Neural progenitor cell (in vitro differentiated cells): ENCODE measurements at regions not wholly inside any gene's neighbourhood (a gene's known extent, or its start where the extent isn't known, plus 50 kb on each side); places are given as distances from the start of the nearest gene placed in this dataset.
A peak's percentile ranks its signal among the peaks of the same experiment; 100 is the strongest.

Source experiments
- DNase-seq: peaks from one replicate; pipeline ENCODE4 v3.0.0-alpha.2; 2016; ENCODE audit warnings: low spot score
- H2AFZ ChIP-seq: fragments of 200-600 bp; sonication (generic); replicated peaks from 2 replicates; pipeline ENCODE4 v1.6.1; 2016; ENCODE audit warnings: antibody characterized with exemption
- H3F3A ChIP-seq: fragments of 200-600 bp; sonication (generic); 2 replicates; pipeline ENCODE4 v1.6.1; 2016; ENCODE audit warnings: antibody characterized with exemption, low read depth
- H3K27ac ChIP-seq: fragments of 200-600 bp; sonication (generic); 2 replicates; pipeline ENCODE4 v1.5.1; 2016; ENCODE audit warnings: mild to moderate bottlenecking
- H3K27me3 ChIP-seq: fragments of 200-600 bp; sonication (generic); 2 replicates; pipeline ENCODE4 v1.6.1; 2016; ENCODE audit warnings: mild to moderate bottlenecking, moderate library complexity
- H3K36me3 ChIP-seq: fragments of 200-600 bp; sonication (generic); 2 replicates; pipeline ENCODE4 v1.5.1; 2016
- H3K4me1 ChIP-seq: fragments of 200-600 bp; sonication (generic); 2 replicates; pipeline ENCODE4 v1.6.1; 2016; ENCODE audit warnings: mixed run types
- H3K4me2 ChIP-seq: fragments of 200-600 bp; sonication (generic); 2 replicates; pipeline ENCODE4 v1.6.1; 2016
- H3K4me3 ChIP-seq: fragments of 200-600 bp; sonication (generic); 2 replicates; pipeline ENCODE4 v1.5.1; 2016
- H3K79me2 ChIP-seq: fragments of 200-600 bp; sonication (generic); 2 replicates; pipeline ENCODE4 v1.6.1; 2016; ENCODE audit warnings: low read depth
- H3K9ac ChIP-seq: fragments of 200-600 bp; sonication (generic); 2 replicates; pipeline ENCODE4 v1.6.1; 2016
- H3K9me3 ChIP-seq: fragments of 200-600 bp; sonication (generic); 2 replicates; pipeline ENCODE4 v1.5.1; 2016; ENCODE audit warnings: low read depth
- H4K20me1 ChIP-seq: fragments of 200-600 bp; sonication (generic); 2 replicates; pipeline ENCODE4 v1.6.1; 2016; ENCODE audit warnings: low read depth
- H3K27ac Mint-ChIP-seq: 3 replicates; pipeline ENCODE4 v1.8.0; 2021; ENCODE audit warnings: mixed read lengths
- H3K27me3 Mint-ChIP-seq: 2 replicates; pipeline ENCODE4 v1.8.0; 2022; ENCODE audit warnings: low read depth, mild to moderate bottlenecking, inconsistent platforms, moderate library complexity, mixed read lengths; ENCODE audit not compliant: insufficient read depth
- H3K36me3 Mint-ChIP-seq: 3 replicates; pipeline ENCODE4 v1.8.0; 2021; ENCODE audit warnings: mixed read lengths
- H3K4me1 Mint-ChIP-seq: 3 replicates; pipeline ENCODE4 v1.8.0; 2021; ENCODE audit warnings: mixed read lengths
- H3K4me3 Mint-ChIP-seq: 3 replicates; pipeline ENCODE4 v1.8.0; 2021; ENCODE audit warnings: mild to moderate bottlenecking, moderate library complexity, mixed read lengths
- H3K9me3 Mint-ChIP-seq: 3 replicates; pipeline ENCODE4 v1.8.0; 2020; ENCODE audit warnings: mixed read lengths
- EZH2 ChIP-seq: fragments of 200-600 bp; sonication (generic); IDR thresholded peaks from 2 replicates; pipeline ENCODE4 v1.6.1; 2017; ENCODE audit warnings: antibody characterized with exemption, mild to moderate bottlenecking, moderate library complexity
- EZH2phosphoT487 ChIP-seq: fragments of 200-600 bp; sonication (generic); IDR thresholded peaks from 2 replicates; pipeline ENCODE4 v1.6.1; 2017; ENCODE audit warnings: antibody characterized with exemption
- TF ChIP-seq, protein P1 (sequence below): fragments of 200-600 bp; sonication (generic); IDR thresholded peaks from 2 replicates; pipeline ENCODE4 v1.5.1; 2017; ENCODE audit warnings: antibody characterized with exemption, mild to moderate bottlenecking

DNA sequence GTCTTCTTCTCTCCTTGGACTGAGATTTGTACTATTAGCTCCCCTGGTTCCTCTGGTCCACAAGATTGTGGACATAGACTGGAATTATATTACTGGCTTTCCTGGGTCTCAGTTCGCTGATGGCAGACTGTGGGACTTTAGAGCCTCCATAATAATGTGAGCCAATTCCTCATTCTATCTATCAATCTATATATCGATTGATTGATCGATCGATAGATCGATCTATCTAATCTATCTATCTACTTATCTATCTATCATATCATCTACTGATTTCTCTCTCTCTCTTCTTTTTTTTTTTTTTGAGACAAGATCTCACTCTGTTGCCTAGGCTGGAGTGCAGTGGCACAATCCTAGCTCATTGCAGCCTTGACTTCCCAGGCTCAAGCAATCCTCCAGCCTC, 51.5 kb upstream of the DDR1 start:
- Histone ChIP-seq H3K9ac (no peak overlapping the region), H3K4me3 (no peak overlapping the region), H3K4me1 (peaks cover 15% of the 10 kb centered on the region), H2AFZ (no peak overlapping the region), H3K79me2 (no peaks in the 10 kb centered on the region), H3K9me3 (no peaks in the 10 kb centered on the region), H3F3A (no peaks in the 10 kb centered on the region), H3K36me3 (no peaks in the 10 kb centered on the region), H3K27ac (no peak overlapping the region), H4K20me1 (no peaks in the 10 kb centered on the region), H3K27me3 (no peaks in the 10 kb centered on the region), H3K4me2 (no peak overlapping the region)
- DNase-seq, result no peak
- no peak overlapping the region for H3K27ac Mint-ChIP-seq
- H3K4me1 Mint-ChIP-seq, result peaks cover 24% of the 10 kb centered on the region
- H3K4me3 Mint-ChIP-seq, result no peak overlapping the region
- H3K36me3 Mint-ChIP-seq, result no peaks in the 10 kb centered on the region
- H3K9me3 Mint-ChIP-seq, result no peaks in the 10 kb centered on the region
- peaks cover 12% of the 10 kb centered on the region for H3K27me3 Mint-ChIP-seq
- TF ChIP-seq, protein P1, sequence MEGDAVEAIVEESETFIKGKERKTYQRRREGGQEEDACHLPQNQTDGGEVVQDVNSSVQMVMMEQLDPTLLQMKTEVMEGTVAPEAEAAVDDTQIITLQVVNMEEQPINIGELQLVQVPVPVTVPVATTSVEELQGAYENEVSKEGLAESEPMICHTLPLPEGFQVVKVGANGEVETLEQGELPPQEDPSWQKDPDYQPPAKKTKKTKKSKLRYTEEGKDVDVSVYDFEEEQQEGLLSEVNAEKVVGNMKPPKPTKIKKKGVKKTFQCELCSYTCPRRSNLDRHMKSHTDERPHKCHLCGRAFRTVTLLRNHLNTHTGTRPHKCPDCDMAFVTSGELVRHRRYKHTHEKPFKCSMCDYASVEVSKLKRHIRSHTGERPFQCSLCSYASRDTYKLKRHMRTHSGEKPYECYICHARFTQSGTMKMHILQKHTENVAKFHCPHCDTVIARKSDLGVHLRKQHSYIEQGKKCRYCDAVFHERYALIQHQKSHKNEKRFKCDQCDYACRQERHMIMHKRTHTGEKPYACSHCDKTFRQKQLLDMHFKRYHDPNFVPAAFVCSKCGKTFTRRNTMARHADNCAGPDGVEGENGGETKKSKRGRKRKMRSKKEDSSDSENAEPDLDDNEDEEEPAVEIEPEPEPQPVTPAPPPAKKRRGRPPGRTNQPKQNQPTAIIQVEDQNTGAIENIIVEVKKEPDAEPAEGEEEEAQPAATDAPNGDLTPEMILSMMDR, result no peak

GRCh38 chr6:30830438-30830837, 53.9 kb upstream of the DDR1 start:
- Histone ChIP-seq H3K27me3 (no peaks in the 10 kb centered on the region), H3K4me1 (peaks cover 14% of the 10 kb centered on the region), H3K27ac (no peak overlapping the region), H4K20me1 (no peaks in the 10 kb centered on the region), H3K4me3 (no peak overlapping the region), H3K9me3 (no peaks in the 10 kb centered on the region), H2AFZ (no peak overlapping the region), H3K36me3 (no peaks in the 10 kb centered on the region), H3F3A (no peaks in the 10 kb centered on the region), H3K4me2 (no peak overlapping the region), H3K9ac (no peak overlapping the region), H3K79me2 (no peaks in the 10 kb centered on the region)
- TF ChIP-seq, protein P1, result no peak
- TF ChIP-seq EZH2phosphoT487 (no peak), EZH2 (no peak)
- Mint-ChIP-seq H3K9me3 (no peaks in the 10 kb centered on the region), H3K4me1 (peaks cover 21% of the 10 kb centered on the region), H3K4me3 (no peak overlapping the region), H3K27me3 (peaks cover 9% of the 10 kb centered on the region), H3K36me3 (no peaks in the 10 kb centered on the region), H3K27ac (no peak overlapping the region)
- no peak for DNase-seq

- Histone ChIP-seq H3K36me3 (no peaks in the 10 kb centered on the region), H2AFZ (no peak overlapping the region), H3K27me3 (no peaks in the 10 kb centered on the region), H3K4me3 (no peak overlapping the region), H3K79me2 (no peaks in the 10 kb centered on the region), H3K4me2 (no peak overlapping the region), H4K20me1 (no peaks in the 10 kb centered on the region), H3K27ac (no peak overlapping the region), H3F3A (no peaks in the 10 kb centered on the region), H3K9me3 (no peaks in the 10 kb centered on the region), H3K9ac (no peak overlapping the region), H3K4me1 (peaks cover 11% of the 10 kb centered on the region)
- Mint-ChIP-seq H3K4me3 (no peak overlapping the region), H3K4me1 (peaks cover 22% of the 10 kb centered on the region), H3K36me3 (no peaks in the 10 kb centered on the region), H3K27ac (no peak overlapping the region), H3K9me3 (no peaks in the 10 kb centered on the region), H3K27me3 (peaks cover 7% of the 10 kb centered on the region)
- DNase-seq, result peak; percentile 32
- TF ChIP-seq, protein P1, result peak; percentile 38
- TF ChIP-seq EZH2phosphoT487 (no peak), EZH2 (no peak)
Measured at GRCh38 chr6:30829639-30830255, 54.6 kb upstream of the DDR1 start.
